PC-3 (cell line): ENCODE measurements at regions not wholly inside any gene's neighbourhood (a gene's known extent, or its start where the extent isn't known, plus 50 kb on each side); places are given as distances from the start of the nearest gene placed in this dataset.

Source experiments
- ATAC-seq: fragments of 200-7000 bp; cut with Tn5 transposase; 2 replicates; pipeline ENCODE4 v1.9.1; 2020; ENCODE audit warnings: mild to moderate bottlenecking, moderate library complexity
- BruUV-seq: library from RNA; stranded (reverse); fragments of 400-500 nt; replicated peaks from 2 replicates; lab custom pipeline; 2021; lab: Mats Ljungman, UMichigan
- CTCF ChIA-PET: fragments of 300-600 bp; sonication (Branson Sonifier 250); formaldehyde crosslinking; loops from one replicate; lab custom pipeline; 2022; ENCODE audit warnings: antibody characterized with exemption; lab: Charles Lee
- POLR2A ChIA-PET: fragments of 300-600 bp; sonication (Branson Sonifier 250); formaldehyde crosslinking; loops from one replicate; lab custom pipeline; 2022; ENCODE audit warnings: antibody characterized with exemption; ENCODE audit not compliant: unreplicated experiment; lab: Charles Lee
- DNase-seq: peaks from one replicate; pipeline ENCODE4 v3.0.0-alpha.2; 2015
- H2AFZ ChIP-seq: fragments of 300-600 bp; sonication (generic); 2 replicates; pipeline ENCODE4 v1.6.0; 2016; ENCODE audit warnings: antibody characterized with exemption, low read length
- H3F3A ChIP-seq: fragments of 300-600 bp; sonication (generic); one replicate; pipeline ENCODE4 v1.6.0; 2017; ENCODE audit warnings: antibody characterized with exemption, low read length, control low read depth, mild to moderate bottlenecking; ENCODE audit not compliant: unreplicated experiment
- H3K27ac ChIP-seq: fragments of 300-600 bp; sonication (generic); 2 replicates; pipeline ENCODE4 v1.5.1; 2016; ENCODE audit warnings: mild to moderate bottlenecking, low read length
- H3K27me3 ChIP-seq: fragments of 300-600 bp; sonication (generic); 2 replicates; pipeline ENCODE4 v1.6.1; 2016; ENCODE audit warnings: low read length, mixed read lengths
- H3K36me3 ChIP-seq: fragments of 300-600 bp; sonication (generic); 2 replicates; pipeline ENCODE4 v1.6.1; 2016; ENCODE audit warnings: low read depth, mixed run types, low read length, mixed read lengths
- H3K4me1 ChIP-seq: fragments of 300-600 bp; sonication (generic); 2 replicates; pipeline ENCODE4 v1.5.1; 2016; ENCODE audit warnings: low read length; ENCODE audit not compliant: insufficient read depth
- H3K4me2 ChIP-seq: fragments of 300-600 bp; sonication (generic); 2 replicates; pipeline ENCODE4 v1.6.0; 2016; ENCODE audit warnings: low read length
- H3K4me3 ChIP-seq: fragments of 300-600 bp; sonication (generic); 2 replicates; pipeline ENCODE4 v1.5.1; 2016; ENCODE audit warnings: mild to moderate bottlenecking, low read length, mixed read lengths
- H3K79me2 ChIP-seq: fragments of 300-600 bp; sonication (generic); 2 replicates; pipeline ENCODE4 v1.6.1; 2017; ENCODE audit warnings: low read length, mixed read lengths
- H3K9ac ChIP-seq: fragments of 300-600 bp; sonication (generic); 2 replicates; pipeline ENCODE4 v1.6.0; 2016; ENCODE audit warnings: mild to moderate bottlenecking, low read length
- H3K9me2 ChIP-seq: fragments of 300-600 bp; sonication (generic); replicated peaks from 2 replicates; pipeline ENCODE4 v1.6.1; 2016; ENCODE audit warnings: mixed run types, low read length, mixed read lengths
- H3K9me3 ChIP-seq: fragments of 300-600 bp; sonication (generic); 2 replicates; pipeline ENCODE4 v1.6.1; 2016; ENCODE audit warnings: low read length, mixed read lengths
- H4K20me1 ChIP-seq: fragments of 300-600 bp; sonication (generic); 2 replicates; pipeline ENCODE4 v1.6.1; 2016; ENCODE audit warnings: low read length, mixed read lengths
- CTCF ChIP-seq: fragments of 300-600 bp; sonication (generic); conservative IDR thresholded peaks from 2 replicates; pipeline ENCODE4 v1.5.1; 2017; ENCODE audit warnings: antibody characterized with exemption, low read depth, mild to moderate bottlenecking, low read length
- EZH2 ChIP-seq: fragments of 300-600 bp; sonication (generic); IDR thresholded peaks from one replicate; pipeline ENCODE4 v1.6.1; 2017; ENCODE audit warnings: antibody characterized with exemption, mild to moderate bottlenecking, low read length; ENCODE audit not compliant: unreplicated experiment
- EZH2phosphoT487 ChIP-seq: fragments of 300-600 bp; sonication (generic); IDR thresholded peaks from 2 replicates; pipeline ENCODE4 v1.6.1; 2018; ENCODE audit warnings: mild to moderate bottlenecking, antibody characterized with exemption, low read length, borderline replicate concordance
- intact Hi-C: fragments of 100-400 bp; cut with micrococcal nuclease; formaldehyde crosslinking; loops from 2 replicates; pipeline ENCODE4 v1.9.0; 2023

GRCh38 chr18:28767201-28767600 is 590.3 kb upstream of the CDH2 start:
- DNase-seq = no peak
- intact Hi-C loops = loop anchor here (5.0 to 10.0 kb wide), 4 partner anchors 110 to 322 kb away; no protein-coding TSS in a partner anchor
- Histone ChIP-seq H3K9me3 (no peaks in the 10 kb centered on the region), H3K4me1 (peaks cover 33% of the 10 kb centered on the region), H3K4me2 (peak overlapping the region; percentile 11; the same call in 1 of the 2 replicates), H3K79me2 (no peaks in the 10 kb centered on the region), H3K27ac (peak overlapping the region; percentile 66), H2AFZ (no peak overlapping the region), H3K27me3 (no peaks in the 10 kb centered on the region), H3F3A (no peaks in the 10 kb centered on the region), H3K36me3 (no peaks in the 10 kb centered on the region), H4K20me1 (no peaks in the 10 kb centered on the region), H3K9me2 (0 out of 2 replicates have a peak, but pooled peaks cover 3% of the 10 kb centered on the region), H3K4me3 (no peak overlapping the region), H3K9ac (no peak overlapping the region)
- TF ChIP-seq EZH2phosphoT487 (no peak), EZH2 (no peak), CTCF (no peak)
- no peak for ATAC-seq
- no TSS peak for BruUV-seq
- ChIA-PET POLR2A (interaction anchor here (0.6 kb wide), 1 partner anchor 307 kb away, joined by 5 read pairs; no protein-coding TSS in a partner anchor), CTCF (no interaction called here)

GRCh38 chr18:28766721-28767120 is 589.8 kb upstream of the CDH2 start:
- no TSS peak for BruUV-seq
- no peak for ATAC-seq
- CTCF ChIA-PET = no interaction called here
- H3K27me3 ChIP-seq = no peaks in the 10 kb centered on the region
- intact Hi-C loops = loop anchor here (5.0 to 10.0 kb wide), 4 partner anchors 109 to 322 kb away; no protein-coding TSS in a partner anchor
- no peaks in the 10 kb centered on the region for H3F3A ChIP-seq
- TF ChIP-seq EZH2phosphoT487 = no peak
- TF ChIP-seq EZH2 = no peak
- no peak for TF ChIP-seq CTCF
- H3K27ac ChIP-seq = peak overlapping the region; percentile 66
- H4K20me1 ChIP-seq = no peaks in the 10 kb centered on the region
- no peaks in the 10 kb centered on the region for H3K79me2 ChIP-seq
- peak; percentile 23 for DNase-seq
- POLR2A ChIA-PET = no interaction called here
- H3K36me3 ChIP-seq = no peaks in the 10 kb centered on the region
- H3K9ac ChIP-seq = peak overlapping the region; percentile 13; the same call in 1 of the 2 replicates
- no peaks in the 10 kb centered on the region for H3K9me3 ChIP-seq
- H3K9me2 ChIP-seq = 0 out of 2 replicates have a peak, but pooled peaks cover 3% of the 10 kb centered on the region
- peaks cover 33% of the 10 kb centered on the region for H3K4me1 ChIP-seq
- no peak overlapping the region for H2AFZ ChIP-seq
- no peak overlapping the region for H3K4me3 ChIP-seq
- H3K4me2 ChIP-seq = peak overlapping the region; percentile 9; the same call in 1 of the 2 replicates

GRCh38 chr18:28766027-28766426 is 589.1 kb upstream of the CDH2 start:
- BruUV-seq = no TSS peak
- TF ChIP-seq EZH2 = no peak
- TF ChIP-seq CTCF = no peak
- no peak for TF ChIP-seq EZH2phosphoT487
- Histone ChIP-seq H3K79me2 (no peaks in the 10 kb centered on the region), H3K4me2 (peak overlapping the region; percentile 21; the same call in 1 of the 2 replicates), H3K4me1 (peaks cover 33% of the 10 kb centered on the region), H3K9me3 (no peaks in the 10 kb centered on the region), H3K9ac (0 out of 2 replicates have a peak overlapping the region, but pooled peaks have one; percentile 27), H3K36me3 (no peaks in the 10 kb centered on the region), H3K27ac (peak overlapping the region; percentile 66), H3K9me2 (0 out of 2 replicates have a peak, but pooled peaks cover 3% of the 10 kb centered on the region), H3K27me3 (no peaks in the 10 kb centered on the region), H3K4me3 (no peak overlapping the region), H4K20me1 (no peaks in the 10 kb centered on the region), H3F3A (no peaks in the 10 kb centered on the region), H2AFZ (no peak overlapping the region)
- ATAC-seq (peak; percentile 33), DNase-seq (no peak)
- CTCF ChIA-PET = no interaction called here
- POLR2A ChIA-PET = no interaction called here
- intact Hi-C loops = loop anchor here (5.0 to 10.0 kb wide), 4 partner anchors 109 to 321 kb away; no protein-coding TSS in a partner anchor
